DOHH2 (cell line): ENCODE measurements at regions not wholly inside any gene's neighbourhood (a gene's known extent, or its start where the extent isn't known, plus 50 kb on each side); places are given as distances from the start of the nearest gene placed in this dataset.

Experiments used
- H3F3A ChIP-seq: fragments of 200-600 bp; sonication (generic), shearing (Covaris generic); 2 replicates; pipeline ENCODE4 v1.6.0; 2016; ENCODE audit warnings: antibody characterized with exemption, mild to moderate bottlenecking; ENCODE audit not compliant: control insufficient read depth, insufficient read depth
- H3K27ac ChIP-seq: fragments of 200-600 bp; sonication (generic); 2 replicates; pipeline ENCODE4 v1.5.1; 2014; ENCODE audit warnings: low read depth, mild to moderate bottlenecking, low read length, moderate library complexity
- H3K27me3 ChIP-seq: fragments of 200-600 bp; sonication (generic); 2 replicates; pipeline ENCODE4 v1.6.1; 2014; ENCODE audit warnings: mild to moderate bottlenecking, low read length, mixed read lengths; ENCODE audit not compliant: control insufficient read depth
- H3K36me3 ChIP-seq: fragments of 200-600 bp; sonication (generic); 2 replicates; pipeline ENCODE4 v1.6.1; 2014; ENCODE audit warnings: mild to moderate bottlenecking, low read length, moderate library complexity, mixed read lengths; ENCODE audit not compliant: control insufficient read depth
- H3K4me1 ChIP-seq: fragments of 200-600 bp; sonication (generic); 2 replicates; pipeline ENCODE4 v1.6.1; 2014; ENCODE audit warnings: mild to moderate bottlenecking, low read length, mixed read lengths; ENCODE audit not compliant: control insufficient read depth
- H3K4me2 ChIP-seq: fragments of 200-600 bp; sonication (generic); 2 replicates; pipeline ENCODE4 v1.6.0; 2014; ENCODE audit warnings: mild to moderate bottlenecking, low read length, moderate library complexity
- H3K4me3 ChIP-seq: fragments of 200-600 bp; sonication (generic); 2 replicates; pipeline ENCODE4 v1.5.1; 2014; ENCODE audit warnings: mild to moderate bottlenecking, low read length, mixed read lengths
- H3K79me2 ChIP-seq: fragments of 200-600 bp; sonication (generic); 2 replicates; pipeline ENCODE4 v1.6.1; 2014; ENCODE audit warnings: mild to moderate bottlenecking, low read length, mixed read lengths; ENCODE audit not compliant: control insufficient read depth
- H3K9me2 ChIP-seq: fragments of 200-600 bp; sonication (generic); replicated peaks from 2 replicates; pipeline ENCODE4 v1.6.1; 2014; ENCODE audit warnings: mild to moderate bottlenecking, low read length, mixed read lengths; ENCODE audit not compliant: control insufficient read depth
- H3K9me3 ChIP-seq: fragments of 200-600 bp; sonication (generic); 2 replicates; pipeline ENCODE4 v1.6.1; 2014; ENCODE audit warnings: antibody characterized with exemption, low read length, mixed read lengths; ENCODE audit not compliant: control insufficient read depth, insufficient read depth
- H4K20me1 ChIP-seq: fragments of 200-600 bp; sonication (generic); 2 replicates; pipeline ENCODE4 v1.6.0; 2014; ENCODE audit warnings: low read depth, mild to moderate bottlenecking, antibody characterized with exemption, low read length, moderate library complexity; ENCODE audit not compliant: control insufficient read depth, insufficient read depth
- EZH2phosphoT487 ChIP-seq: fragments of 200-600 bp; sonication (generic); IDR thresholded peaks from 2 replicates; pipeline ENCODE4 v1.6.1; 2017; ENCODE audit warnings: borderline replicate concordance, mild to moderate bottlenecking, antibody characterized with exemption, low read length, moderate library complexity, mixed read lengths
- TF ChIP-seq, protein P1 (sequence below): fragments of 200-600 bp; sonication (generic); IDR thresholded peaks from one replicate; pipeline ENCODE4 v1.5.1; 2014; ENCODE audit warnings: antibody characterized with exemption, mild to moderate bottlenecking, low read depth, low read length; ENCODE audit not compliant: poor library complexity, severe bottlenecking

GRCh38 chr14:99078426-99078825 lies 193.6 kb downstream of the BCL11B start:
- Histone ChIP-seq H3K27me3 (no peaks in the 10 kb centered on the region), H4K20me1 (no peaks in the 10 kb centered on the region), H3K4me1 (no peaks in the 10 kb centered on the region), H3K4me3 (no peak overlapping the region), H3K9me3 (no peaks in the 10 kb centered on the region), H3K4me2 (no peak overlapping the region), H3K79me2 (no peaks in the 10 kb centered on the region), H3K9me2 (no peaks in the 10 kb centered on the region), H3K36me3 (no peaks in the 10 kb centered on the region), H3K27ac (no peak overlapping the region), H3F3A (no peaks in the 10 kb centered on the region)
- TF ChIP-seq EZH2phosphoT487: no peak
- TF ChIP-seq, protein P1, sequence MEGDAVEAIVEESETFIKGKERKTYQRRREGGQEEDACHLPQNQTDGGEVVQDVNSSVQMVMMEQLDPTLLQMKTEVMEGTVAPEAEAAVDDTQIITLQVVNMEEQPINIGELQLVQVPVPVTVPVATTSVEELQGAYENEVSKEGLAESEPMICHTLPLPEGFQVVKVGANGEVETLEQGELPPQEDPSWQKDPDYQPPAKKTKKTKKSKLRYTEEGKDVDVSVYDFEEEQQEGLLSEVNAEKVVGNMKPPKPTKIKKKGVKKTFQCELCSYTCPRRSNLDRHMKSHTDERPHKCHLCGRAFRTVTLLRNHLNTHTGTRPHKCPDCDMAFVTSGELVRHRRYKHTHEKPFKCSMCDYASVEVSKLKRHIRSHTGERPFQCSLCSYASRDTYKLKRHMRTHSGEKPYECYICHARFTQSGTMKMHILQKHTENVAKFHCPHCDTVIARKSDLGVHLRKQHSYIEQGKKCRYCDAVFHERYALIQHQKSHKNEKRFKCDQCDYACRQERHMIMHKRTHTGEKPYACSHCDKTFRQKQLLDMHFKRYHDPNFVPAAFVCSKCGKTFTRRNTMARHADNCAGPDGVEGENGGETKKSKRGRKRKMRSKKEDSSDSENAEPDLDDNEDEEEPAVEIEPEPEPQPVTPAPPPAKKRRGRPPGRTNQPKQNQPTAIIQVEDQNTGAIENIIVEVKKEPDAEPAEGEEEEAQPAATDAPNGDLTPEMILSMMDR: no peak

DNA sequence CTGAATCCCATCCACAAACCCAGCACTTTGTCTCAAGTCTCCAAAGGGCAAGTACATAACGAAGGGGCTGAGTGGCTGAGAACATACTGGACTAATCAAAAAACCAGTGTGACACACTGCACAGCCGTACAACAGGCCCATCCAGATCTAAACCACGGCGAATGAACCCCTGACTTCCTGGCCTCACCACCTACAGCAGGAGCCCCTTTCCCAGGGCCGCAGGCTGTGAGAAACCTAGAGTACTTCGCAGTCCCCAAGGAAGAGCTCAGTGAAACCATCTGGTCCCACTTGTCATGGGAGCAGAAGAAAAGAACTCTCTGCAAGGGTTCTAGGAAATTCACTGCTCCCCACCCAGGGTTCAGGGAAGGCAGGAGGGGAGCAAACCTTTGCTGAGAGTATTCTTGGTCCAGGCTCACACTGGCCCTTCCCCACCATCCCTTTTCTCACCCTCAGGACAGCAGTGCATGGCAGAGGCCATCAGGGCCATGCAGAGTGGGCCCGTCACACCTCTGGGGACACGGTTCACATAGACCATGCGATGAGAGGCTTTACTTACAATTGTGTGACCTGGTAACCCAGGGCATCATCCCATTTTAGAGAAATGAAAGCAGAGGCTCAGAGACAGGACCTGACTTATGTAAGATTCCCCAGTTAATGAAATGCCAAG lies 192.8 kb downstream of the BCL11B start:
- Histone ChIP-seq H4K20me1 (no peaks in the 10 kb centered on the region), H3K36me3 (no peaks in the 10 kb centered on the region), H3K79me2 (no peaks in the 10 kb centered on the region), H3K4me1 (no peaks in the 10 kb centered on the region), H3K27me3 (no peaks in the 10 kb centered on the region), H3K4me3 (no peak overlapping the region), H3K9me2 (no peaks in the 10 kb centered on the region), H3F3A (no peaks in the 10 kb centered on the region), H3K9me3 (no peaks in the 10 kb centered on the region), H3K4me2 (no peak overlapping the region), H3K27ac (no peak overlapping the region)
- TF ChIP-seq, protein P1: no peak
- TF ChIP-seq EZH2phosphoT487: no peak

- H3K4me3 ChIP-seq: no peak overlapping the region
- H3K79me2 ChIP-seq: no peaks in the 10 kb centered on the region
- H3K27ac ChIP-seq: no peak overlapping the region
- H3F3A ChIP-seq: no peaks in the 10 kb centered on the region
- H3K36me3 ChIP-seq: no peaks in the 10 kb centered on the region
- no peaks in the 10 kb centered on the region for H3K9me3 ChIP-seq
- no peak overlapping the region for H3K4me2 ChIP-seq
- H3K4me1 ChIP-seq: no peaks in the 10 kb centered on the region
- no peaks in the 10 kb centered on the region for H4K20me1 ChIP-seq
- TF ChIP-seq, protein P1: no peak
- TF ChIP-seq EZH2phosphoT487: no peak
- no peaks in the 10 kb centered on the region for H3K9me2 ChIP-seq
- no peaks in the 10 kb centered on the region for H3K27me3 ChIP-seq
These were observed 191.7 kb downstream of the BCL11B start for GRCh38 chr14:99080306-99080705.
